ENCODE measurements at regions not wholly inside any gene's neighbourhood (a gene's known extent, or its start where the extent isn't known, plus 50 kb on each side); places are given as distances from the start of the nearest gene placed in this dataset.

DNA sequence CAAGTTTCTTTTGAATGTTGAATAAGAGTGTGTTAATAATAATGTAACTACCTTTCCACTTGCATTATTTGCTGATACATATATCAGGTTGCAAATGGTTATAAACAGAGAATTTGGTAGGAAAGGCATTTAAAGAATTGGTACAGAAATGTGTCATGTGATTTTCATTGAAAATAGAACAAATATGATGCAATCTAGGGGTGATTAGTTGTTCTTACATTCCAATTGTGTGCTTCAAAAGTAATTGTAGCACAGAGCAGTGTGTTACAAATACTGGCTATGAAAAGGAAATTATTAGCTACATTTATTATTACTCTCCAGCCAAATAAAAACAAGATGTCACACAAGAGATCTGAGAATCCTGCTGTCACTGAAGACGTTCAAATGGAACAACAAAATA lies 61.8 kb upstream of the PRDM9 start:
- TF ChIP-seq, protein P1, sequence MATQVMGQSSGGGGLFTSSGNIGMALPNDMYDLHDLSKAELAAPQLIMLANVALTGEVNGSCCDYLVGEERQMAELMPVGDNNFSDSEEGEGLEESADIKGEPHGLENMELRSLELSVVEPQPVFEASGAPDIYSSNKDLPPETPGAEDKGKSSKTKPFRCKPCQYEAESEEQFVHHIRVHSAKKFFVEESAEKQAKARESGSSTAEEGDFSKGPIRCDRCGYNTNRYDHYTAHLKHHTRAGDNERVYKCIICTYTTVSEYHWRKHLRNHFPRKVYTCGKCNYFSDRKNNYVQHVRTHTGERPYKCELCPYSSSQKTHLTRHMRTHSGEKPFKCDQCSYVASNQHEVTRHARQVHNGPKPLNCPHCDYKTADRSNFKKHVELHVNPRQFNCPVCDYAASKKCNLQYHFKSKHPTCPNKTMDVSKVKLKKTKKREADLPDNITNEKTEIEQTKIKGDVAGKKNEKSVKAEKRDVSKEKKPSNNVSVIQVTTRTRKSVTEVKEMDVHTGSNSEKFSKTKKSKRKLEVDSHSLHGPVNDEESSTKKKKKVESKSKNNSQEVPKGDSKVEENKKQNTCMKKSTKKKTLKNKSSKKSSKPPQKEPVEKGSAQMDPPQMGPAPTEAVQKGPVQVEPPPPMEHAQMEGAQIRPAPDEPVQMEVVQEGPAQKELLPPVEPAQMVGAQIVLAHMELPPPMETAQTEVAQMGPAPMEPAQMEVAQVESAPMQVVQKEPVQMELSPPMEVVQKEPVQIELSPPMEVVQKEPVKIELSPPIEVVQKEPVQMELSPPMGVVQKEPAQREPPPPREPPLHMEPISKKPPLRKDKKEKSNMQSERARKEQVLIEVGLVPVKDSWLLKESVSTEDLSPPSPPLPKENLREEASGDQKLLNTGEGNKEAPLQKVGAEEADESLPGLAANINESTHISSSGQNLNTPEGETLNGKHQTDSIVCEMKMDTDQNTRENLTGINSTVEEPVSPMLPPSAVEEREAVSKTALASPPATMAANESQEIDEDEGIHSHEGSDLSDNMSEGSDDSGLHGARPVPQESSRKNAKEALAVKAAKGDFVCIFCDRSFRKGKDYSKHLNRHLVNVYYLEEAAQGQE (IDR thresholded peaks at IDR 0.05; ENCODE audit: insufficient read depth in 1 of 2, low read depth in 2 of 2, low read length in 1 of 2): no peak
- TF ChIP-seq, protein P2, sequence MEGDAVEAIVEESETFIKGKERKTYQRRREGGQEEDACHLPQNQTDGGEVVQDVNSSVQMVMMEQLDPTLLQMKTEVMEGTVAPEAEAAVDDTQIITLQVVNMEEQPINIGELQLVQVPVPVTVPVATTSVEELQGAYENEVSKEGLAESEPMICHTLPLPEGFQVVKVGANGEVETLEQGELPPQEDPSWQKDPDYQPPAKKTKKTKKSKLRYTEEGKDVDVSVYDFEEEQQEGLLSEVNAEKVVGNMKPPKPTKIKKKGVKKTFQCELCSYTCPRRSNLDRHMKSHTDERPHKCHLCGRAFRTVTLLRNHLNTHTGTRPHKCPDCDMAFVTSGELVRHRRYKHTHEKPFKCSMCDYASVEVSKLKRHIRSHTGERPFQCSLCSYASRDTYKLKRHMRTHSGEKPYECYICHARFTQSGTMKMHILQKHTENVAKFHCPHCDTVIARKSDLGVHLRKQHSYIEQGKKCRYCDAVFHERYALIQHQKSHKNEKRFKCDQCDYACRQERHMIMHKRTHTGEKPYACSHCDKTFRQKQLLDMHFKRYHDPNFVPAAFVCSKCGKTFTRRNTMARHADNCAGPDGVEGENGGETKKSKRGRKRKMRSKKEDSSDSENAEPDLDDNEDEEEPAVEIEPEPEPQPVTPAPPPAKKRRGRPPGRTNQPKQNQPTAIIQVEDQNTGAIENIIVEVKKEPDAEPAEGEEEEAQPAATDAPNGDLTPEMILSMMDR (IDR thresholded peaks at IDR 0.05): no peak
- no peak for TF ChIP-seq POLR2AphosphoS5 (IDR thresholded peaks at IDR 0.05; ENCODE audit: low read depth, low read length)
- no peak for TF ChIP-seq SIN3A (IDR thresholded peaks at IDR 0.05; ENCODE audit: borderline replicate concordance, insufficient read depth, low read depth, low read length)
- TF ChIP-seq TCF7L2 (IDR thresholded peaks at IDR 0.05; ENCODE audit: low read depth, low read length): no peak
